GM23338 (cell line): ENCODE measurements at regions not wholly inside any gene's neighbourhood (a gene's known extent, or its start where the extent isn't known, plus 50 kb on each side); places are given as distances from the start of the nearest gene placed in this dataset.

Experiments used
- CREB1 ChIP-seq: fragments of 250-450 bp; sonication (Bioruptor Pico); IDR thresholded peaks from 2 replicates; pipeline ENCODE4 v1.5.0; 2020; ENCODE audit warnings: low read depth, mild to moderate bottlenecking, moderate library complexity
- CTCF ChIP-seq, 2 experiments: fragments of 200-600 bp in 1 of 2; sonication (generic) in 1 of 2; conservative IDR thresholded peaks; 2 replicates each; pipeline versions ENCODE4 v1.5.1 to v1.6.1; 2016 to 2017; ENCODE audit warnings: antibody characterized with exemption in 2 of 2, low read depth in 2 of 2, mild to moderate bottlenecking in 2 of 2, moderate library complexity in 1 of 2
- EZH2 ChIP-seq: fragments of 200-600 bp; sonication (generic); IDR thresholded peaks from one replicate; pipeline ENCODE4 v1.8.0; 2017; ENCODE audit warnings: antibody characterized with exemption, mild to moderate bottlenecking, low read depth; ENCODE audit not compliant: unreplicated experiment
- EZH2phosphoT487 ChIP-seq: fragments of 200-600 bp; sonication (generic); IDR thresholded peaks from one replicate; pipeline ENCODE4 v1.8.1; 2018; ENCODE audit warnings: antibody characterized with exemption; ENCODE audit not compliant: unreplicated experiment
- POLR2AphosphoS5 ChIP-seq: IDR thresholded peaks from 2 replicates; pipeline ENCODE4 v1.6.1; 2016; ENCODE audit warnings: antibody characterized with exemption, low read depth
- ZNF114 ChIP-seq: fragments of 250-450 bp; sonication (Bioruptor Pico); IDR thresholded peaks from 2 replicates; pipeline ENCODE4 v1.5.0; 2020; ENCODE audit warnings: mild to moderate bottlenecking, moderate library complexity
- TF ChIP-seq, protein P1 (sequence below): IDR thresholded peaks from one replicate; pipeline ENCODE4 v1.6.1; 2018; ENCODE audit warnings: antibody characterized with exemption; ENCODE audit not compliant: unreplicated experiment

GRCh38 chr12:89231686-89232085 lies 120.6 kb downstream of the DUSP6 start:
- TF ChIP-seq, protein P1, sequence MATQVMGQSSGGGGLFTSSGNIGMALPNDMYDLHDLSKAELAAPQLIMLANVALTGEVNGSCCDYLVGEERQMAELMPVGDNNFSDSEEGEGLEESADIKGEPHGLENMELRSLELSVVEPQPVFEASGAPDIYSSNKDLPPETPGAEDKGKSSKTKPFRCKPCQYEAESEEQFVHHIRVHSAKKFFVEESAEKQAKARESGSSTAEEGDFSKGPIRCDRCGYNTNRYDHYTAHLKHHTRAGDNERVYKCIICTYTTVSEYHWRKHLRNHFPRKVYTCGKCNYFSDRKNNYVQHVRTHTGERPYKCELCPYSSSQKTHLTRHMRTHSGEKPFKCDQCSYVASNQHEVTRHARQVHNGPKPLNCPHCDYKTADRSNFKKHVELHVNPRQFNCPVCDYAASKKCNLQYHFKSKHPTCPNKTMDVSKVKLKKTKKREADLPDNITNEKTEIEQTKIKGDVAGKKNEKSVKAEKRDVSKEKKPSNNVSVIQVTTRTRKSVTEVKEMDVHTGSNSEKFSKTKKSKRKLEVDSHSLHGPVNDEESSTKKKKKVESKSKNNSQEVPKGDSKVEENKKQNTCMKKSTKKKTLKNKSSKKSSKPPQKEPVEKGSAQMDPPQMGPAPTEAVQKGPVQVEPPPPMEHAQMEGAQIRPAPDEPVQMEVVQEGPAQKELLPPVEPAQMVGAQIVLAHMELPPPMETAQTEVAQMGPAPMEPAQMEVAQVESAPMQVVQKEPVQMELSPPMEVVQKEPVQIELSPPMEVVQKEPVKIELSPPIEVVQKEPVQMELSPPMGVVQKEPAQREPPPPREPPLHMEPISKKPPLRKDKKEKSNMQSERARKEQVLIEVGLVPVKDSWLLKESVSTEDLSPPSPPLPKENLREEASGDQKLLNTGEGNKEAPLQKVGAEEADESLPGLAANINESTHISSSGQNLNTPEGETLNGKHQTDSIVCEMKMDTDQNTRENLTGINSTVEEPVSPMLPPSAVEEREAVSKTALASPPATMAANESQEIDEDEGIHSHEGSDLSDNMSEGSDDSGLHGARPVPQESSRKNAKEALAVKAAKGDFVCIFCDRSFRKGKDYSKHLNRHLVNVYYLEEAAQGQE: no peak
- TF ChIP-seq CTCF (conservative IDR thresholded peaks at IDR 0.05; ENCODE audit: low read depth in 2 of 2) (no peak), POLR2AphosphoS5 (no peak), CREB1 (CRISPR knock-in tag) (no peak), EZH2 (no peak), EZH2phosphoT487 (no peak), ZNF114 (no peak)
